H9 (cell line): ENCODE measurements at regions not wholly inside any gene's neighbourhood (a gene's known extent, or its start where the extent isn't known, plus 50 kb on each side); places are given as distances from the start of the nearest gene placed in this dataset.

Experiments used
- DNase-seq: peaks from one replicate; pipeline ENCODE4 v3.0.0-alpha.2; 2017
- H2AFZ ChIP-seq: one replicate; pipeline ENCODE4 v1.6.1; 2013; ENCODE audit warnings: mild to moderate bottlenecking, low read length, control low read depth, moderate library complexity
- H2AK5ac ChIP-seq: 2 replicates; pipeline ENCODE4 v1.6.1; 2013; ENCODE audit warnings: low read length, control low read depth, mixed read lengths; ENCODE audit not compliant: insufficient read length
- H2BK120ac ChIP-seq: one replicate; pipeline ENCODE4 v1.6.1; 2013; ENCODE audit warnings: low read depth, mild to moderate bottlenecking, low read length, control low read depth, inconsistent platforms; ENCODE audit not compliant: poor library complexity, severe bottlenecking
- H2BK12ac ChIP-seq: 2 replicates; pipeline ENCODE4 v1.6.1; 2013; ENCODE audit warnings: low read length, control low read depth, mixed read lengths, low read depth; ENCODE audit not compliant: insufficient read length
- H2BK15ac ChIP-seq: 2 replicates; pipeline ENCODE4 v1.6.1; 2013; ENCODE audit warnings: low read depth, low read length, control low read depth
- H2BK20ac ChIP-seq: one replicate; pipeline ENCODE4 v1.6.1; 2013; ENCODE audit warnings: low read depth, mild to moderate bottlenecking, low read length, control low read depth, inconsistent platforms; ENCODE audit not compliant: poor library complexity, severe bottlenecking
- H2BK5ac ChIP-seq: 2 replicates; pipeline ENCODE4 v1.6.1; 2013; ENCODE audit warnings: low read length, control low read depth, mixed read lengths; ENCODE audit not compliant: insufficient read length
- H3K14ac ChIP-seq: 2 replicates; pipeline ENCODE4 v1.6.1; 2013; ENCODE audit warnings: low read length, control low read depth; ENCODE audit not compliant: insufficient read depth
- H3K18ac ChIP-seq: 2 replicates; pipeline ENCODE4 v1.6.1; 2013; ENCODE audit warnings: low read depth, mild to moderate bottlenecking, mixed read lengths, low read length, control low read depth; ENCODE audit not compliant: insufficient read length
- H3K23ac ChIP-seq: 2 replicates; pipeline ENCODE4 v1.6.1; 2013; ENCODE audit warnings: low read length, control low read depth, mixed read lengths, low read depth; ENCODE audit not compliant: insufficient read length
- H3K23me2 ChIP-seq: 2 replicates; pipeline ENCODE4 v1.6.1; 2013; ENCODE audit warnings: low read depth, mild to moderate bottlenecking, mixed read lengths, low read length, control low read depth; ENCODE audit not compliant: insufficient read length, poor library complexity, severe bottlenecking
- H3K27ac ChIP-seq: 2 replicates; pipeline ENCODE4 v1.5.1; 2013; ENCODE audit warnings: low read length, control low read depth, mixed read lengths, low read depth; ENCODE audit not compliant: insufficient read length
- H3K27me3 ChIP-seq: 2 replicates; pipeline ENCODE4 v1.6.1; 2013; ENCODE audit warnings: low read length, control low read depth, inconsistent platforms; ENCODE audit not compliant: insufficient read depth
- H3K4ac ChIP-seq: 2 replicates; pipeline ENCODE4 v1.6.1; 2013; ENCODE audit warnings: low read depth, mild to moderate bottlenecking, control low read depth, inconsistent platforms, low read length, moderate library complexity
- H3K4me1 ChIP-seq: 2 replicates; pipeline ENCODE4 v1.6.1; 2013; ENCODE audit warnings: low read length, control low read depth, inconsistent platforms; ENCODE audit not compliant: insufficient read depth
- H3K4me2 ChIP-seq: 2 replicates; pipeline ENCODE4 v1.6.1; 2013; ENCODE audit warnings: low read length, control low read depth, mixed read lengths; ENCODE audit not compliant: insufficient read length, insufficient read depth
- H3K56ac ChIP-seq: 2 replicates; pipeline ENCODE4 v1.6.1; 2013; ENCODE audit warnings: low read depth, mild to moderate bottlenecking, mixed read lengths, low read length, control low read depth; ENCODE audit not compliant: insufficient read length
- H3K79me1 ChIP-seq: 2 replicates; pipeline ENCODE4 v1.6.1; 2013; ENCODE audit warnings: low read depth, mild to moderate bottlenecking, moderate library complexity, low read length, control low read depth, inconsistent platforms; ENCODE audit not compliant: insufficient read depth, poor library complexity, severe bottlenecking
- H3K79me2 ChIP-seq: 2 replicates; pipeline ENCODE4 v1.6.1; 2013; ENCODE audit warnings: low read length, control low read depth, inconsistent platforms; ENCODE audit not compliant: insufficient read depth
- H3K9ac ChIP-seq: 2 replicates; pipeline ENCODE4 v1.6.1; 2013; ENCODE audit warnings: low read length, control low read depth, mixed read lengths; ENCODE audit not compliant: insufficient read length; ENCODE audit errors: extremely low read depth
- H3K9me3 ChIP-seq: one replicate; pipeline ENCODE4 v1.6.1; 2013; ENCODE audit warnings: low read depth, low read length, inconsistent platforms; ENCODE audit not compliant: control insufficient read depth
- H3T11ph ChIP-seq: one replicate; pipeline ENCODE4 v1.6.1; 2013; ENCODE audit warnings: mild to moderate bottlenecking, low read length, control low read depth, inconsistent platforms
- H4K20me1 ChIP-seq: one replicate; pipeline ENCODE4 v1.6.1; 2013; ENCODE audit not compliant: control insufficient read depth, insufficient read length, insufficient read depth
- H4K5ac ChIP-seq: 2 replicates; pipeline ENCODE4 v1.6.1; 2013; ENCODE audit warnings: low read depth, mild to moderate bottlenecking, mixed read lengths, low read length, control low read depth; ENCODE audit not compliant: insufficient read length
- H4K8ac ChIP-seq: replicated peaks from 2 replicates; pipeline ENCODE4 v1.6.1; 2013; ENCODE audit warnings: low read length, control low read depth, mixed read lengths, low read depth; ENCODE audit not compliant: insufficient read length
- H4K91ac ChIP-seq: 2 replicates; pipeline ENCODE4 v1.6.1; 2013; ENCODE audit warnings: low read depth, mild to moderate bottlenecking, moderate library complexity, mixed read lengths, low read length, control low read depth; ENCODE audit not compliant: insufficient read length
- H3K27ac Mint-ChIP-seq, 3 experiments: 2 replicates in 2 of 3; 3 replicates in 1 of 3; pipeline ENCODE4 v1.8.0; 2020 to 2021; ENCODE audit warnings: mixed read lengths in 3 of 3, mild to moderate bottlenecking in 1 of 3, moderate library complexity in 1 of 3
- H3K27me3 Mint-ChIP-seq: 2 replicates; pipeline ENCODE4 v1.8.0; 2021; ENCODE audit warnings: low read depth, mild to moderate bottlenecking, moderate library complexity, mixed read lengths
- H3K36me3 Mint-ChIP-seq, 3 experiments: 2 replicates in 2 of 3; 3 replicates in 1 of 3; pipeline ENCODE4 v1.8.0; 2020 to 2021; ENCODE audit warnings: low read depth in 3 of 3, mixed read lengths in 3 of 3; ENCODE audit not compliant: insufficient read depth in 1 of 3
- H3K4me1 Mint-ChIP-seq, 2 experiments: 2 replicates each; pipeline ENCODE4 v1.8.0; 2020; ENCODE audit warnings: mixed read lengths in 2 of 2
- H3K4me3 Mint-ChIP-seq, 2 experiments: 2 replicates in 1 of 2; 3 replicates in 1 of 2; pipeline ENCODE4 v1.8.0; 2020 to 2021; ENCODE audit warnings: mild to moderate bottlenecking in 2 of 2, mixed read lengths in 2 of 2, moderate library complexity in 1 of 2
- H3K9me3 Mint-ChIP-seq, 2 experiments: 2 replicates in 1 of 2; 3 replicates in 1 of 2; pipeline ENCODE4 v1.8.0; 2020; ENCODE audit warnings: mild to moderate bottlenecking in 2 of 2, mixed read lengths in 2 of 2, moderate library complexity in 1 of 2
- WGBS: extraction: QIAGEN DNeasy Blood & Tissue Kit; methylation state at CpG from one replicate; pipeline ENCODE4 v1.1.7; 2013; ENCODE audit warnings: missing lambda C conversion rate, low lambda C conversion rate, mixed read lengths; ENCODE audit not compliant: insufficient read length; ENCODE audit errors: extremely low coverage; 5-methylcytosine and 5-hydroxymethylcytosine counted together
- TF ChIP-seq, protein P1 (sequence below): fragments of 200-600 bp; sonication (generic); conservative IDR thresholded peaks from 3 replicates; pipeline ENCODE4 v1.8.0; 2021; ENCODE audit warnings: antibody characterized with exemption, mild to moderate bottlenecking

DNA sequence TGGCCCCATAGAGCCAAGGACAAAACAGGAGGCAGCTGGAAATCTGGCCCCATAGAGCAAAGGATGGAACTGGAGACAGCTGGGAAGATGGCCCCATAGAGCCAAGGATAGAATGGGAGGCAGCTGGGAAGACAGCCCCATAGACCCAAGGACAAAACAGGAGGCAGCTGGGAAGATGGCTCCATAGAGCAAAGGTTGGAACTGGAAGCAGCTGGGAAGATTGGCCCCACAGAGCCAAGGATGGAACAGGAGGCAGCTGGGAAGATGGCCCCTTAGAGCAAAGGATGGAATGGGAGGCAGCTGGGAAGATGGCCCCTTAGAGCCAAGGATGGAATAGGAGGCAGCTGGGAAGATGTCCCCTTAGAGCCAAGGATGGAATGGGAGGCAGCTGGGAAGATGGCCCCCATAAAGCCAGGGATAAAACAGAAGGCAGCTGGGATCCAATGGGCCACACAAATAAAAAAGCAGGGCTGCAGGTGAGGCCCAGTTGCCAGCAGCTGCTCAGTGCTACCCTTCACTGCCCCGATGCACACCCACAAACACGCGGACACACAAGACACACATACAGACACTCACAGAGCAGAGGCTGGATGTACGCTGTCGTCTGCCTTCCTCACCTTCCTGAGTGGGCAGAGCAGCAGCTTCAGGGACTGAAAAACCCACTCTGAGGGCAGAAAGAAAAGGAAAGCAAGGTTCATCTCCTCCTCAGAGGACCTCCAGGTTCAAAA is 505.4 kb upstream of the MYT1L start:
- H3K9me3 ChIP-seq: no peaks in the 10 kb centered on the region
- no peak overlapping the region for H2BK15ac ChIP-seq
- no peak overlapping the region for H3K4ac ChIP-seq
- H3K4me1 Mint-ChIP-seq: peaks cover 6 to 12% of the 10 kb centered on the region in 2 experiments
- no peak for DNase-seq
- H3K27ac ChIP-seq: no peak overlapping the region
- H2BK5ac ChIP-seq: no peak overlapping the region
- no peak overlapping the region for H3K14ac ChIP-seq
- H4K91ac ChIP-seq: no peak overlapping the region
- H3K79me1 ChIP-seq: no peaks in the 10 kb centered on the region
- H3K9ac ChIP-seq: no peak overlapping the region
- no peak overlapping the region for H2BK120ac ChIP-seq
- TF ChIP-seq, protein P1, sequence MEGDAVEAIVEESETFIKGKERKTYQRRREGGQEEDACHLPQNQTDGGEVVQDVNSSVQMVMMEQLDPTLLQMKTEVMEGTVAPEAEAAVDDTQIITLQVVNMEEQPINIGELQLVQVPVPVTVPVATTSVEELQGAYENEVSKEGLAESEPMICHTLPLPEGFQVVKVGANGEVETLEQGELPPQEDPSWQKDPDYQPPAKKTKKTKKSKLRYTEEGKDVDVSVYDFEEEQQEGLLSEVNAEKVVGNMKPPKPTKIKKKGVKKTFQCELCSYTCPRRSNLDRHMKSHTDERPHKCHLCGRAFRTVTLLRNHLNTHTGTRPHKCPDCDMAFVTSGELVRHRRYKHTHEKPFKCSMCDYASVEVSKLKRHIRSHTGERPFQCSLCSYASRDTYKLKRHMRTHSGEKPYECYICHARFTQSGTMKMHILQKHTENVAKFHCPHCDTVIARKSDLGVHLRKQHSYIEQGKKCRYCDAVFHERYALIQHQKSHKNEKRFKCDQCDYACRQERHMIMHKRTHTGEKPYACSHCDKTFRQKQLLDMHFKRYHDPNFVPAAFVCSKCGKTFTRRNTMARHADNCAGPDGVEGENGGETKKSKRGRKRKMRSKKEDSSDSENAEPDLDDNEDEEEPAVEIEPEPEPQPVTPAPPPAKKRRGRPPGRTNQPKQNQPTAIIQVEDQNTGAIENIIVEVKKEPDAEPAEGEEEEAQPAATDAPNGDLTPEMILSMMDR: no peak
- no peak overlapping the region for H3K18ac ChIP-seq
- no peak overlapping the region for H4K8ac ChIP-seq
- no peak overlapping the region for H3K56ac ChIP-seq
- H3K4me1 ChIP-seq: no peaks in the 10 kb centered on the region
- H2BK20ac ChIP-seq: no peak overlapping the region
- no peak overlapping the region for H3K23ac ChIP-seq
- H3K4me3 Mint-ChIP-seq: no peak overlapping the region
- no peak overlapping the region for H3K27ac Mint-ChIP-seq
- H4K20me1 ChIP-seq: no peaks in the 10 kb centered on the region
- H2BK12ac ChIP-seq: no peak overlapping the region
- H2AK5ac ChIP-seq: no peak overlapping the region
- WGBS: no CpG with 5 or more reads among the region's 5 CpGs
- no peaks in the 10 kb centered on the region for H3K23me2 ChIP-seq
- no peaks in the 10 kb centered on the region for H3K79me2 ChIP-seq
- no peaks in the 10 kb centered on the region for H3K36me3 Mint-ChIP-seq
- no peak overlapping the region for H3T11ph ChIP-seq
- H3K9me3 Mint-ChIP-seq: no peaks in the 10 kb centered on the region
- H3K4me2 ChIP-seq: no peak overlapping the region
- no peak overlapping the region for H2AFZ ChIP-seq
- no peak overlapping the region for H4K5ac ChIP-seq
- peaks cover 14% of the 10 kb centered on the region for H3K27me3 Mint-ChIP-seq
- H3K27me3 ChIP-seq: no peaks in the 10 kb centered on the region
